Stimulated activated CD4-positive, alpha-beta T cell treated with anti-CD3 and anti-CD28 coated beads, Interleukin-2, amount 100 ng/mL, for 48 hours (primary cell): ENCODE measurements at regions not wholly inside any gene's neighbourhood (a gene's known extent, or its start where the extent isn't known, plus 50 kb on each side); places are given as distances from the start of the nearest gene placed in this dataset.
"Not testable (repeated sequence)": the region's sequence is repeated elsewhere in the genome, so short reads cannot be mapped to it uniquely, and the experiment has no call there.

Experiments used
- DNase-seq, 2 donors: peaks; one replicate each; pipeline ENCODE4 v3.0.0-alpha.2; 2020

GRCh38 chr7:131627735-131628190, 71.3 kb upstream of the PODXL start:
- no peak for DNase-seq

- DNase-seq, result no peak
These were observed 70.2 kb upstream of the PODXL start for GRCh38 chr7:131626643-131627042.

GRCh38 chr7:131625817-131626372, 69.5 kb upstream of the PODXL start:
- no peak for DNase-seq

GRCh38 chr7:131625345-131625744, 68.9 kb upstream of the PODXL start:
- DNase-seq, result not testable (repeated sequence)

GRCh38 chr7:131624536-131624935, 68.1 kb upstream of the PODXL start:
- no peak for DNase-seq

GRCh38 chr7:131623154-131623553, 66.7 kb upstream of the PODXL start:
- no peak for DNase-seq

- DNase-seq, result no peak
These were observed 65.2 kb upstream of the PODXL start for GRCh38 chr7:131621652-131622051.

- no peak for DNase-seq
These were observed 64.5 kb upstream of the PODXL start for GRCh38 chr7:131620673-131621609.

GRCh38 chr7:131619336-131620305, 63.2 kb upstream of the PODXL start:
- DNase-seq, result no peak

- no peak for DNase-seq
These were observed 62.0 kb upstream of the PODXL start for GRCh38 chr7:131618391-131618790.

GRCh38 chr7:131616487-131617200, 60.2 kb upstream of the PODXL start:
- DNase-seq, result no peak

GRCh38 chr7:131613909-131614308, 57.5 kb upstream of the PODXL start:
- no peak for DNase-seq

GRCh38 chr7:131610007-131610406, 53.6 kb upstream of the PODXL start:
- DNase-seq, result no peak

- no peak for DNase-seq
These were observed 51.7 kb upstream of the PODXL start for GRCh38 chr7:131608116-131608500.

GRCh38 chr7:131607291-131608115, 51.1 kb upstream of the PODXL start:
- DNase-seq, result no peak

GRCh38 chr7:131606346-131607290, 50.2 kb upstream of the PODXL start:
- DNase-seq, result no peak
